Neural progenitor cell (in vitro differentiated cells): ENCODE measurements at regions not wholly inside any gene's neighbourhood (a gene's known extent, or its start where the extent isn't known, plus 50 kb on each side); places are given as distances from the start of the nearest gene placed in this dataset.

ENCODE experiments used
- DNase-seq: peaks from one replicate; pipeline ENCODE4 v3.0.0-alpha.2; 2016; ENCODE audit warnings: low spot score
- H2AFZ ChIP-seq: fragments of 200-600 bp; sonication (generic); replicated peaks from 2 replicates; pipeline ENCODE4 v1.6.1; 2016; ENCODE audit warnings: antibody characterized with exemption
- H3F3A ChIP-seq: fragments of 200-600 bp; sonication (generic); 2 replicates; pipeline ENCODE4 v1.6.1; 2016; ENCODE audit warnings: antibody characterized with exemption, low read depth
- H3K27ac ChIP-seq: fragments of 200-600 bp; sonication (generic); 2 replicates; pipeline ENCODE4 v1.5.1; 2016; ENCODE audit warnings: mild to moderate bottlenecking
- H3K27me3 ChIP-seq: fragments of 200-600 bp; sonication (generic); 2 replicates; pipeline ENCODE4 v1.6.1; 2016; ENCODE audit warnings: mild to moderate bottlenecking, moderate library complexity
- H3K36me3 ChIP-seq: fragments of 200-600 bp; sonication (generic); 2 replicates; pipeline ENCODE4 v1.5.1; 2016
- H3K4me1 ChIP-seq: fragments of 200-600 bp; sonication (generic); 2 replicates; pipeline ENCODE4 v1.6.1; 2016; ENCODE audit warnings: mixed run types
- H3K4me2 ChIP-seq: fragments of 200-600 bp; sonication (generic); 2 replicates; pipeline ENCODE4 v1.6.1; 2016
- H3K4me3 ChIP-seq: fragments of 200-600 bp; sonication (generic); 2 replicates; pipeline ENCODE4 v1.5.1; 2016
- H3K79me2 ChIP-seq: fragments of 200-600 bp; sonication (generic); 2 replicates; pipeline ENCODE4 v1.6.1; 2016; ENCODE audit warnings: low read depth
- H3K9ac ChIP-seq: fragments of 200-600 bp; sonication (generic); 2 replicates; pipeline ENCODE4 v1.6.1; 2016
- H3K9me3 ChIP-seq: fragments of 200-600 bp; sonication (generic); 2 replicates; pipeline ENCODE4 v1.5.1; 2016; ENCODE audit warnings: low read depth
- H4K20me1 ChIP-seq: fragments of 200-600 bp; sonication (generic); 2 replicates; pipeline ENCODE4 v1.6.1; 2016; ENCODE audit warnings: low read depth
- H3K27ac Mint-ChIP-seq: 3 replicates; pipeline ENCODE4 v1.8.0; 2021; ENCODE audit warnings: mixed read lengths
- H3K27me3 Mint-ChIP-seq: 2 replicates; pipeline ENCODE4 v1.8.0; 2022; ENCODE audit warnings: low read depth, mild to moderate bottlenecking, inconsistent platforms, moderate library complexity, mixed read lengths; ENCODE audit not compliant: insufficient read depth
- H3K36me3 Mint-ChIP-seq: 3 replicates; pipeline ENCODE4 v1.8.0; 2021; ENCODE audit warnings: mixed read lengths
- H3K4me1 Mint-ChIP-seq: 3 replicates; pipeline ENCODE4 v1.8.0; 2021; ENCODE audit warnings: mixed read lengths
- H3K4me3 Mint-ChIP-seq: 3 replicates; pipeline ENCODE4 v1.8.0; 2021; ENCODE audit warnings: mild to moderate bottlenecking, moderate library complexity, mixed read lengths
- H3K9me3 Mint-ChIP-seq: 3 replicates; pipeline ENCODE4 v1.8.0; 2020; ENCODE audit warnings: mixed read lengths
- EZH2 ChIP-seq: fragments of 200-600 bp; sonication (generic); IDR thresholded peaks from 2 replicates; pipeline ENCODE4 v1.6.1; 2017; ENCODE audit warnings: antibody characterized with exemption, mild to moderate bottlenecking, moderate library complexity
- EZH2phosphoT487 ChIP-seq: fragments of 200-600 bp; sonication (generic); IDR thresholded peaks from 2 replicates; pipeline ENCODE4 v1.6.1; 2017; ENCODE audit warnings: antibody characterized with exemption
- TF ChIP-seq, protein P1 (sequence below): fragments of 200-600 bp; sonication (generic); IDR thresholded peaks from 2 replicates; pipeline ENCODE4 v1.5.1; 2017; ENCODE audit warnings: antibody characterized with exemption, mild to moderate bottlenecking

DNA sequence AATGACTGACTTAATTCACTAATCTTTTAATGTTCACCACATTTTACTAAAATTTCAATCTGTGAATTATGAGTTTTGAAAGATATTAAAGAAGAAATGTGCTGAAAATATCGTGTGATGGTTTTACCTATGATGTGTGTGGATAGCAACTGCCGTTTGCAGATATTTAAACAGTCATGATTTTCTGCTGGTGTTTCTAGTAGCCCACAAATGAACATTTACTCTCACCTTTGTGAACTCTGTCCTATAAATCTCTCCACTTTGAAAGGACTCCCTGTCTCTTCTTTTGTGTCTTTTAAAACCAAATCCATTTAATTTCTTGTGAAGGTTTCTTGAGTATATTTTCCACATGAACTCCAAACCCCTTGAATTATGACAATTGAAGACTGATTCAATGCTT is 771.2 kb upstream of the SALL3 start:
- TF ChIP-seq EZH2phosphoT487 (no peak), EZH2 (no peak)
- TF ChIP-seq, protein P1, sequence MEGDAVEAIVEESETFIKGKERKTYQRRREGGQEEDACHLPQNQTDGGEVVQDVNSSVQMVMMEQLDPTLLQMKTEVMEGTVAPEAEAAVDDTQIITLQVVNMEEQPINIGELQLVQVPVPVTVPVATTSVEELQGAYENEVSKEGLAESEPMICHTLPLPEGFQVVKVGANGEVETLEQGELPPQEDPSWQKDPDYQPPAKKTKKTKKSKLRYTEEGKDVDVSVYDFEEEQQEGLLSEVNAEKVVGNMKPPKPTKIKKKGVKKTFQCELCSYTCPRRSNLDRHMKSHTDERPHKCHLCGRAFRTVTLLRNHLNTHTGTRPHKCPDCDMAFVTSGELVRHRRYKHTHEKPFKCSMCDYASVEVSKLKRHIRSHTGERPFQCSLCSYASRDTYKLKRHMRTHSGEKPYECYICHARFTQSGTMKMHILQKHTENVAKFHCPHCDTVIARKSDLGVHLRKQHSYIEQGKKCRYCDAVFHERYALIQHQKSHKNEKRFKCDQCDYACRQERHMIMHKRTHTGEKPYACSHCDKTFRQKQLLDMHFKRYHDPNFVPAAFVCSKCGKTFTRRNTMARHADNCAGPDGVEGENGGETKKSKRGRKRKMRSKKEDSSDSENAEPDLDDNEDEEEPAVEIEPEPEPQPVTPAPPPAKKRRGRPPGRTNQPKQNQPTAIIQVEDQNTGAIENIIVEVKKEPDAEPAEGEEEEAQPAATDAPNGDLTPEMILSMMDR: no peak
- peaks cover 36% of the 10 kb centered on the region for H3K4me1 Mint-ChIP-seq
- no peak overlapping the region for H2AFZ ChIP-seq
- no peaks in the 10 kb centered on the region for H3K79me2 ChIP-seq
- no peaks in the 10 kb centered on the region for H3K27me3 ChIP-seq
- H3K9me3 ChIP-seq: no peaks in the 10 kb centered on the region
- peak overlapping the region; percentile 69 for H3K27ac Mint-ChIP-seq
- H3K27me3 Mint-ChIP-seq: no peaks in the 10 kb centered on the region
- no peak for DNase-seq
- no peaks in the 10 kb centered on the region for H3F3A ChIP-seq
- no peaks in the 10 kb centered on the region for H3K36me3 ChIP-seq
- peaks cover 10% of the 10 kb centered on the region for H3K9me3 Mint-ChIP-seq
- peaks cover 18% of the 10 kb centered on the region for H3K4me1 ChIP-seq
- H3K4me2 ChIP-seq: peak overlapping the region; percentile 33
- H3K4me3 Mint-ChIP-seq: peak overlapping the region; percentile 28
- no peaks in the 10 kb centered on the region for H3K36me3 Mint-ChIP-seq
- H3K4me3 ChIP-seq: no peak overlapping the region
- H4K20me1 ChIP-seq: no peaks in the 10 kb centered on the region
- H3K27ac ChIP-seq: no peak overlapping the region
- H3K9ac ChIP-seq: no peak overlapping the region

- Histone ChIP-seq H3K79me2 (no peaks in the 10 kb centered on the region), H3K4me2 (no peak overlapping the region), H3K9ac (no peak overlapping the region), H3K4me3 (no peak overlapping the region), H4K20me1 (no peaks in the 10 kb centered on the region), H3F3A (no peaks in the 10 kb centered on the region), H3K4me1 (peaks cover 6% of the 10 kb centered on the region), H3K9me3 (no peaks in the 10 kb centered on the region), H2AFZ (no peak overlapping the region), H3K27me3 (no peaks in the 10 kb centered on the region), H3K27ac (no peak overlapping the region), H3K36me3 (no peaks in the 10 kb centered on the region)
- Mint-ChIP-seq H3K9me3 (peaks cover 7% of the 10 kb centered on the region), H3K36me3 (no peaks in the 10 kb centered on the region), H3K27ac (no peak overlapping the region), H3K4me1 (peaks cover 24% of the 10 kb centered on the region), H3K4me3 (no peak overlapping the region), H3K27me3 (peaks cover 2% of the 10 kb centered on the region)
- TF ChIP-seq, protein P1: no peak
- TF ChIP-seq EZH2: no peak
- TF ChIP-seq EZH2phosphoT487: no peak
- DNase-seq: no peak
Measured at GRCh38 chr18:78213361-78213994, 766.1 kb upstream of the SALL3 start.

GRCh38 chr18:78221496-78221895 is 758.1 kb upstream of the SALL3 start:
- Histone ChIP-seq H3K4me2 (no peak overlapping the region), H3K79me2 (no peaks in the 10 kb centered on the region), H3K27me3 (no peaks in the 10 kb centered on the region), H3K27ac (no peak overlapping the region), H3F3A (no peaks in the 10 kb centered on the region), H3K4me3 (no peak overlapping the region), H2AFZ (no peak overlapping the region), H3K4me1 (no peaks in the 10 kb centered on the region), H3K9ac (no peak overlapping the region), H4K20me1 (no peaks in the 10 kb centered on the region), H3K9me3 (no peaks in the 10 kb centered on the region), H3K36me3 (no peaks in the 10 kb centered on the region)
- H3K9me3 Mint-ChIP-seq: peaks cover 11% of the 10 kb centered on the region
- no peak overlapping the region for H3K4me3 Mint-ChIP-seq
- no peaks in the 10 kb centered on the region for H3K4me1 Mint-ChIP-seq
- peaks cover 2% of the 10 kb centered on the region for H3K36me3 Mint-ChIP-seq
- no peak overlapping the region for H3K27ac Mint-ChIP-seq
- no peak for DNase-seq
- peaks cover 4% of the 10 kb centered on the region for H3K27me3 Mint-ChIP-seq
- TF ChIP-seq EZH2 (no peak), EZH2phosphoT487 (no peak)
- TF ChIP-seq, protein P1: no peak
